ENCODE measurements at regions not wholly inside any gene's neighbourhood (a gene's known extent, or its start where the extent isn't known, plus 50 kb on each side); places are given as distances from the start of the nearest gene placed in this dataset.

DNA sequence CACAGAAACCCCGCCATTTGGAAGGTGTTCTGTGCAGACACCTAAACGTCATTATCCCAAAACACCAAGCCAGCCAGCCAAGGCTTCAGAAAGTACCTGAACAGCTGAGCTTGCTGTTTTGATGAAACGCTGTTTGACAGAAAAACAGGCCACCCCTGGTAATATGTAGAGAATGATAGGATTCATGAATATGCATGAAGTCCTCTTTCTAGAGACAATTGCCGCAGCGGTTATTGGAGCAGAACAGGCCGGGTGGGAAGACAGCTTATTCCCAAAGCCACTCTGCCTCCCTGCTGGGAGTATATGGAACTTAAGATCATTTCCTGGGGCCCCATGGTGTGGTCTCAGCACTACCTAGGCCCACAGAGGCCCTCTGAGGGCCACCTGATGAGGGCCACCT lies 229.5 kb downstream of the UQCRFS1 start:
- DNase-seq (ENCODE audit: low read depth in 2 of 3, low spot score in 1 of 3), result no peak

DNA sequence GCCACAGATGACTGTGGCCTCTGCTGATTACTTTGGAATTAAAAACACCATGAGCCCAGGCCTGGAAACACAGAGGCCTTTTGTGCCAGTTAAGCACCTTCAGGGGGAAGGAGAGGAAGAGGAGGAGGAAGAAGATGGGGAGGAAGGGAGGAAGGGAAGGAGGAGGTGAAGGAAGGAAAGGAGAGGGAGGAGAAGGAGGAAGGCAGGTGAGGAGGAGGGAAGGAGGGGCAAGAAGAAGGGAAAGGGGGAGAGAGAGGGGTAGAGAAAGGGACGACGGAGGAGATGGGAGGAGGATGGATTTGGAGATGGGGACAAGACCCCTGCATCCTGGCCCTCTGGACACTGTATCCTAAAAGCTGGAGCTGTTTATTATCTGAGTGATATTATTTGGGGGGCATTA lies 231.0 kb downstream of the UQCRFS1 start:
- no peak for DNase-seq (ENCODE audit: low read depth in 2 of 3, low spot score in 1 of 3)

DNA sequence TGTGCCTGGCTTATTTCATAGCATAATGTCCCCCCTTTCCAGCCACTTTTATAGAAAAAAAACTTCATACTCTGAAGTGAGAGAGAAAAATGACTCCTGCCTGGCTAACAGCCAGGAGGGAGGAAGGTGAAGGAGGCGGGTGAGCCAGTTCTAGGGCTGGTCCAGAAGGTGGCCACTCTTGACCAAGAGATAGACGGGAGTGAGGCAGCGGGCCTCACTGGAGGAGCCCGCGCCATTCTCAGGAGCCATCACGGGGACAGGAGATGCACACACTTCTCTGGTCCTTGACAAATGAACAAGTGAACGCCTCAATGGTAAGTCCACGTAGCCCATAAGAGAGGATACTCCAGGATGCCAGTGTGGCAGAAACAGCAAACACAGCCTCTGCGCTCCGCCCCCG lies 231.4 kb downstream of the UQCRFS1 start:
- DNase-seq (ENCODE audit: low read depth in 2 of 3, low spot score in 1 of 3), result no peak

DNA sequence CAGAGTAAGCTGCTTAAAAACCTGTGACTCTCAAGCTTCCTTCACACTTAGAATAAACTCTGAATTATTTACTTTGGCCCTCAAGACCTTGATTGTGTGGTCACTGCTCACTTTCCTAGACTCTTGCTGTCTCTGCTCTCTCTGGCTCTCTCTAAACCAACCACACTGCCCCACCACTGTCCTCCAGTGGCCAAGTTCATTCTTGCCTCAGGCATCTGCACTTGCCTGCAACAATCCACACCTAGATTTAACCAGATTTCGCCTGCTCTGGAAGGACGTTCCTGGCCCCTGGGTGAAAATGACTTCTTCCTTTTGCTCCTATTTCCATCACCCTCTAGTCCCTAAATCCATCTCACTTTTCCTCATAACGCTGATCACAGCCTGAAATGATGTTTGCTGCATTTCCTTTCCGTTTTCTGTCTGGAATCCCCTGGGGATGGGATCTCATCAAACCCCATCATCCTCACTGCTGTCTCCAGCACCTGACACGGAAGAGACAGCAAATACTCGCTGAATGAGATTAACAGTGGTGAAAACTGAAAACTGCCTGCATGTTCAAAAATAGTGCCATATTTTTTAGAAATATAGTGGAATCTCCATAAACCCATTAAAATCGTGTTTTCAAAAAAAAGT lies 232.6 kb downstream of the UQCRFS1 start:
- no peak for DNase-seq (ENCODE audit: low read depth in 2 of 3, low spot score in 1 of 3)

DNA sequence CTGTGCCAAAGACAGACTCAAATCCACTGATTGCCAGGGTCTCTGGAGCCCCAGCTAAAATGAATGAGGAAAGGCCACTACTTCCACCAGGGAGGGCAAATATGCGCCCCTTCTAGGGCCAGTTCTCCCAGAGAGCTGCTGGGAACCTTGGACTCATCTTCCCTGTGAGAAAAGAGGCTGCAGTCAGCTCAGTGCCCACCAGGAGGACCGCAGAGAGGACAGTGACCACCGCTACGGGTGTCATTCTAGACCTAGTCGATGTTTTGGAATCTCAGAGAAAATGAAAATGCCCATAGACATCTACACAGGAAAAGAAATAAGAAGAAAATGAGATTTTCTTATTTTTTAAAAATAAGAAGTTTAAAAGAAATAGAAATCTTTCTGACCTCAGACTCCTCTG lies 235.1 kb downstream of the UQCRFS1 start:
- DNase-seq (ENCODE audit: low read depth in 2 of 3, low spot score in 1 of 3), result no peak

DNA sequence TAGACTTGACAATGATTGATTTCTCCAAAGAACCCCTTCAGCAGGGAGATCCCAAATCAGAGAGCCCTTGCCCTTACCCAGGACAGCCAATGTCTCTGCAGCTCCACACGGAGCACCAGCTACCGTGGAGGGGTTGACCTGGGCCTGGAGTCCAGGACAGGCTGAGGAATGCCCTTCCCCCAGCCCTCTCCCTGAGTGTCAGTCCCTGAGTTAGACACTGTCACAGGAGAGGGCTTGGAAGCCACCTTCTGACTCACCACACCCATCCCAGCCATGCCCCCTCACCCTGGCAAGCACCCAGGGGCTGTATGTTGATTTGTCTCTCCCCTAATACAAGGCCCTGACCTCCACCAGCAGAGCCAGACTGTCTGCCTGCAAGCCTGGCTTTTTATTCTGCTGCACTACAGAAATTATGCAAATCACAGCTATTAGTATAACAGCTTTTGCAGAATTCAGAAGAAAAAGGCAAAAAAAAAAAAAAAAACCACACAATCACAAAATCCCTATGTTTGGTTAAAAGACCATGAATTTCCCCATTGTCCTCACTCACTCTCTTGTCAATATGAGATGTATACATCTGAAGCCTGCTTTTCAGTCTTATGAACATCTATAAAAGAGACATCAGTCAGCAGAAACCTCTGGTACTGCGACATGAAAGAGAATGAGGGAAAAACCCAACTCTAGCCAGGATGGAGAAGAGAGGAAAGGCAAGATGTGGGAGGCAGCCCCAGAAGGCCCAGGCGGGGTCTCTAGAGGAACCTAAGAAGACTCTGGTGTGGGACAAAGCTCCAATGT lies 240.7 kb downstream of the UQCRFS1 start:
- DNase-seq (ENCODE audit: low read depth in 2 of 3, low spot score in 1 of 3), result no peak

DNA sequence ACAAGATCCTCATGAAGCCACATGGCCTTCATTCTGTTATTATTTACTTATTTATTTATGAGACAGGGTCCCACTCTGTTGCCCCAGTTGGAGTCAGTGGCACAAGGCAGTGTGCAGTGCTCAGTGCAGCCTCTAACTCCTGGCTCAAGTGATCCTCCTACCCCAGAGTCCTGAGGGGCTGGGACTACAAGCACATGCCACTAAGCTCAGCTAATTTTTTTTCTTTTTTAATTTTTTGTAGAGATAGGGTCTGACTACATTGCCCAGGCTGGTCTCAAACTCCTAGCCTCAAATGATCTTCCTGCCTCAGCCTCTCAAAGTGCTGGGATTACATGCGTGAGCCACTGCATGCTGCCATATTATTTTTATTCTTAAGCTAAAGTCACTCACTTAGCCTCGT lies 241.4 kb downstream of the UQCRFS1 start:
- DNase-seq (ENCODE audit: low read depth in 2 of 3, low spot score in 1 of 3), result no peak

DNA sequence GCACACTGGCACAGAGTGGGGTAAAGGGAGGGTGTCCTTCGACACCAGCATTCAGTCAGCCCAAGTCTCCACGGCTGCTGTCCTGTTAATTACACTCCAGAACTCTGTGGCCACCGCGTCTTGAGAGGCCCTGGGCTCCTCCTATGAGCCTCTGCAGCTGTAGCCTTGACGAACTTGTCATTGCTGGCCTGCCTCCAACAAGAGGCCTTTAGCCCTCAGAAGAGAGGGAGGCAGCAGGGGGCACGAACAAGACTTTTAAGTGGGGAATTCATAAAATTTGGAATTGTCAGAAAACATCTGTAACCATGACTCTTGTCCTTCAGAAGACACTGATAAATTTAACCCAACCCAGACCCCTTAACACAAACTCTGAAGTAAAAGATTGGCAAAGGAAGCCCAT lies 241.9 kb downstream of the UQCRFS1 start:
- no peak for DNase-seq (ENCODE audit: low read depth in 2 of 3, low spot score in 1 of 3)

DNA sequence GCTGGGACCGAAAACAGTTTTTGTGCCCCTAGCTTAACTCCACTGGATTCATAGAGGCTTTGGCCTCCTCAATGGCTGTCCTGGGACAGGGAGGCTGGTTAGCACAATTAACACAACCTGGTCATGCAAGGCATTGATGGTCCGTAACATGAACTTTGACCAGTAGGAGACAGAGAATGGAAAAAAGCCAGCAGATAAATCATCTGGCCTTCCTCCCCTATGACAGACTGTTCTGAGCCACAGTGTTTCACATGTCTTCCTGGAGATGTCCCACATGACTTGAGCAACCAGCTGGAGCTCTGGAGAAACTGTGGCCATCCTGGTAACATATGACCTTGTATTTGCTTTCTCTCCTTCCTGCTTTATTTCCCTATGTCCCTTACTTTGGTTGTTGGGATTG lies 244.2 kb downstream of the UQCRFS1 start:
- no peak for DNase-seq (ENCODE audit: low read depth in 2 of 3, low spot score in 1 of 3)

DNA sequence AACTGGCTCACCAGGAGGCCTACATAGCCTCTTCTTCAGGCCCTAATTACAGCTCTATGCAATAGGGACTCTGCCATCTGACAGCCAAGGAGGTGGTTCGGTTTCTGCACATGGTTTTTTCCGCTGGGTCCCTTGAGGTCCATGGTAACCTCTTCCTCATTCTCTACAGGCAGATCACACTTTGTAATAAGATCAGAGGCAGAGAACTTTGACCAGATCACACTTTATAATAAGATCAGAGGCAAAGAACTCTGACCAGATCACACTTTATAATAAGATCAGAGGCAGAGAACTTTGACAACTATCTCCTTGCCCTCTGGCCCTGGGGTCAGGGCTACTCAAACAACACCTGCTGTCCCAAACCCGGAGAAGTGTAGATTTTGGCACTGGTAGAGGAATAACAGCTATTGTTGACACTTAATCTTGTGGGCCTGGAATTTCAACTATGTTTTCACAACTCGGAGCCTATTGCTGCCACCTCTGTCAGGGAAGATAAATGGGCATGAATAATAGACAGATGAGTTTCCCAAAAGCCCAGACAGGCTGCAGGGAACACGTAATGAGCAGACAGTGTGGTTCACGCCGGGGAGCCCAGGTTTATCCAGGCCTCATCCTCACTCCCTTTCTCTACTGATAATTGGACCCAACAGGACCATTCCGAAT lies 246.1 kb downstream of the UQCRFS1 start:
- no peak for DNase-seq (ENCODE audit: low read depth in 2 of 3, low spot score in 1 of 3)

DNA sequence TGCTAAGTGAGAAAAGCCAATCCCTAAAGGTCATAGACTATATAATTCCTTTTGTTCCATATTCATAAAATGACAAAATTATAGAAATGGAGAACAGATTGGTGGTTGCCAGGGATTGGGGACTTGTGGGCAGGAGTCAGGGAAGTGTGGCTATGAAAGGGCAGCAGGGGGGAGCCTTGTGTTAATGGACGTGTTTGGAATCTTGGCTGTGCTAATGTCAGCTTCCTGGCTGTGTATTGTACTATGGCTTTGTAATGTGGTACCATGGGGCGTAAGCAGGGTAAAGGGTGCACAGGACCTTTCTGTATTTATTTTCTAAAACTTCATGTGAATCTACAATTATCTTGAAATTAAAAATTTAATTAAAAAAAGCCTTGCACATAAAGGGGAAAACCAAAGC lies 248.5 kb downstream of the UQCRFS1 start:
- DNase-seq (ENCODE audit: low read depth in 2 of 3, low spot score in 1 of 3), result no peak

DNA sequence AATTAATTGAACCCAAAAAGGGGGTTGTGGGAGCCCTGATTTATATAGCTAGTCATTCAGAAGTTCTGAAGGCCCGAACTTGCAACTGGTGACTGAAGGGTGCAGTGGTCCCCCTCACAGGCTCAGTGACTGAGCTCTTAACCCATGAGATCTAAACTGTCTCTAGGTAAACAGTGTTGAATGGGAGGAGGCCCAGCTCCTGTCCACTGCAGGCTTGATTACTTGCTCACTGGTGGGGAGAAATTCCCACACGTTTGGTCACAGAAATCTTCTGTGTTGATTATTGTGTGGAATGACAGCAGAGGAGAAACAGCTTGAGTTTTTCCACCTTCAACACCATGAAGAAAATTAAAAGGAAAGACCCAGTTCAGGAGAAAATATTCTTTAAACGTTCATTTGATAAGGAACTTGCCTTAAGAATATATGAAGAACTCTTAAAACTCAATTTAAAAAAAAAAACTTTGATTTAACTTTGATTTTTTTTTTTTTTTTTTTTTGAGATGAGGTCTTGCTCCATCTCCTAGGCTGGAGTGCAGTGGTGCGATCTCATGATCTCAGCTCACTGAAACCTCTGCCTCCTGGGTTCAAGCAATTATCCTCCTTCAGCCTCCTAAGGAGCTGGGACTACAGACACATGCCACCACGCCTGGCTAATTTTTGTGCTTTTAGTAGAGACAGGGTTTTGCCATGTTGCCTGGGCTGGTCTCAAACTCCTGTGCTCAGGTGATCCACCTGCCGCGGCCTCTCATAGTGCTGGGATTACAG lies 249.3 kb downstream of the UQCRFS1 start:
- no peak for DNase-seq (ENCODE audit: low read depth in 2 of 3, low spot score in 1 of 3)

DNA sequence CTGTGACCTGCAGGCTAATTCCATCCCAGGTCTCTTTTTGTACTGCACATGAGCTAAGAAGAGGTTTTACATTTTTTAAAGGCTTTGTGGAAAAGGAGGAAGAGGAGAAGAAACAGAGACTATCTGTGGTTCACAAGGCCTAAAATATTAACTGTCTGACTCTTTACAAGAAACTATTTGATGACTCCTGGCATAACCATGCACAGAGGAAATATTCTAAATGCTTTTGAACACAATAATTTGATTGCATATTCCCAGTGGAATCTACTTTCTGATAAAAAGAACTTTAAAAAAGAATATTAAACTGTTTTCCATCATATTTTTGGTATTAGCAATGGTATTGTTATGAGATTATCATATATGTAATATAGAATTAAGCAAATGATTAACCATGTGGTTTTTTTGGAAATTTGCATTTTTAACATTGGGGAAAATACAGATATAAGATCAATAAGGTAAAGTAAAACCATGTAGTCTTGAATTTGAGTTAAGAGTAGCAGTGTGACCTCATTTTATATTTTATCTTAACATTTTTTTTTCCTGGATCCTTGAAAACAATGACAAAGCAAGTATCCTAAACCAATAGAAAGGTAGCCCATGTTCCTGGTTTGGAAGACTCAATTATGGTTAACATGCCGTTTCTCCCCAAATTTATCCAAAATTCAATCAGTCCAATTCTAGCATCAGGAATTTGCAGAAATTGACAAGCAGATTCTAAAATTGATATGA lies 251.0 kb downstream of the UQCRFS1 start:
- DNase-seq (ENCODE audit: low read depth in 2 of 3, low spot score in 1 of 3), result no peak

DNA sequence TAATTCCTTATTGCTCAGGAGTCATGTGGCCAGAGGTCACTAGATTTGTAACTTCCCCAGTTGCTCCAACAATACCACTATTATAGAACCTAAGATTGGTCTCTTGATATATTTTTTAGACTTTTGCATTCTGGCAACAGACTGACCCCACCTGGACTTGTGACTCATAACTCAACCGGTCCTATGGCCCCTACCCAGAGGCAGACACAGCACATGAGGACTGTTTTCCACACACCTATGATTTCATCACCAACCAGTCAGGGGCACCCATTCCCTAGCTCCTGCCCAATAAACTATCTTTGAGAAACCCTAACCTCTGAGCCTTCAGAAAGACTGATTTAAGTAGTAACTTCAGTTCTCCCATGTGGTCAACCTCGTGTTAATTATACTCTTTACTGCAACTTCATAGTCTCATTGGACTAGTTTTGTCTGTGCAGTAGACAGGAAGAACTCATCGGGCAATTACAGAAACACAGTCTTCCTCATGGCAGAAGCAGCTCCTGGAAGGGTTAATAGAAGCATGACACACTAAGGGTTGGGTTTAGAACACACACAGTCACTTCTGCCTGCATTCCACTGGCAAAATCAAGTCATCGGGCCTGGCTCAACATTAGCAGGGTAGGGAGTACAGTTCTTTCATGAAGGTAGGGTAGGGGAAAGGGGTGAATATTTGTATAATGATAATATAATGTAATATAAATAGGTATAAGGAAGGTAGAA lies 251.8 kb downstream of the UQCRFS1 start:
- DNase-seq (ENCODE audit: low read depth in 2 of 3, low spot score in 1 of 3), result no peak

DNA sequence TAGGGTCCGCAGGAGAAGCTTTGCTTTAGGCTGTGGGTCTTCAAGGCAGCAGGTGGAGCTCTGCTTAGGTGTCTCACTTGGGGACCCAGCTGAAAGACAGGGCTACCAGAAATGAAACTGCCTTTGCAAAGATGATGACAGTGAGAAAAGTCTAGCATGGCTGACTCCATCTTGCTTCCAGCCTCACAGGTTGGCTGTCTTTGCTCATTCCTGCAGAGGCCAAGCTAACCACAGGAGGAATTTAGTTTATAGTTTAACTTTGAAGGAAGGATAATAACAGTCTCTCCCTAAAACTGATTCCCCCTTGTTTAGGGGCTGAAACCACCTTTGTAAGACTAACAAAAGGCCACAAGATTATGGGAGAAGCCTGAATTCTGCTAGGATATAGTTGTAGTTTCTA lies 252.4 kb downstream of the UQCRFS1 start:
- DNase-seq (ENCODE audit: low read depth in 2 of 3, low spot score in 1 of 3), result no peak

DNA sequence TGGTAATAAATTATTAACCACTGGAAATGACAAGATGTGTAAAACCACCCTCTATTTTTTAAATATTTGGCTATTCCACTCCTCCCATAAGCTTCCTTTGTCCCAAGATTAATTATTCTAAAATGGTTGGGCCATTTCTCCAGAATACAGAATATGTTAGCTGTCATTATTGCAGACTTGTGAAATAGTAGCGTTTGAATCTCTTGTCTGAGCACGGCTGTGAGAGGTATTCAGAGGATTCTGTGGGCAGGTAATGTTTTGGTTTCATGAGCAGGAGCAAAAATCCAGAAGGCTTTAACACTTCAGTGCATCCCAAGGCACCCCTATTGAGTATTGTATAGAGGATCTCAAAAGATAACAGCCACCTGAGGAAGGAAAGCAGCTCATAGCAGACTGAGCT lies 256.0 kb downstream of the UQCRFS1 start:
- no peak for DNase-seq (ENCODE audit: low read depth in 2 of 3, low spot score in 1 of 3)

DNA sequence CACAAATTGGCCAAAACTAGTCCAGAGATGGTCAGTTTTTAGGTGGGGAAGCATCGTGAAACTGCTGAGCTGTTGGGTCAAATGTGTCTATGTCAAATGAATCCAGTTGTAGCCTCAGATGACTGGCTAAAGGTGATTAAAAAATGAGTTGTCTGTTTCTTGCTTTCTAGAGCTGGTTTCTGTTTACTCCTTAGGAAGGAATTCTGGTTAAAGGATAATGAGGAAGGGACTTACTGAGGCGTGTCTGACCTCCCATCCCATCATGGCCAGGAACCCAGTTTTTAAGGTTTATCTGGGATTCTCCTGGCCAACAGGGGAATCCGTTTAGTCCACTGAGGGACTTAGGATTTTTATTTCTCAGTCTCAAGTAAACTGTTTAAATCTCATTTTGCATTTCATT lies 256.5 kb downstream of the UQCRFS1 start:
- no peak for DNase-seq (ENCODE audit: low read depth in 2 of 3, low spot score in 1 of 3)

DNA sequence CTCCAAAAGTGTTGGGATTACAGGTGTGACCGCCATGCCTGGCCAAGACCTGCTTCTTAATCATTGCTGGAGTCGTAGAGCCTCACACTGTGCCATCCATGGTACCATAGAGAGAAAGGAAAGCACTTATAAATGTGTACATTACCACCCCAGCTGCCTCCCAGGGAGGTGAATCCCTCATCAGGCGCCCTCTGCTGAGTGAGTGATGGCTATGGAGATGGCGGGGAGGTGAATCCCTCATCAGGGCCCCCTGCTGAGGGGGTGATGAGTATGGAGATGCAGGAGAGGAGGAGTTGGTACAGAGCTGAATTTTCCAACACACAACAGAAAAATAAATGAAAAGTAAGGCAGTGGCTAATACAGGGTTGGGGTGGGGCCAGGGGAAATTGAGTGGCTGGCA lies 263.4 kb downstream of the UQCRFS1 start:
- no peak for DNase-seq (ENCODE audit: low read depth in 2 of 3, low spot score in 1 of 3)

DNA sequence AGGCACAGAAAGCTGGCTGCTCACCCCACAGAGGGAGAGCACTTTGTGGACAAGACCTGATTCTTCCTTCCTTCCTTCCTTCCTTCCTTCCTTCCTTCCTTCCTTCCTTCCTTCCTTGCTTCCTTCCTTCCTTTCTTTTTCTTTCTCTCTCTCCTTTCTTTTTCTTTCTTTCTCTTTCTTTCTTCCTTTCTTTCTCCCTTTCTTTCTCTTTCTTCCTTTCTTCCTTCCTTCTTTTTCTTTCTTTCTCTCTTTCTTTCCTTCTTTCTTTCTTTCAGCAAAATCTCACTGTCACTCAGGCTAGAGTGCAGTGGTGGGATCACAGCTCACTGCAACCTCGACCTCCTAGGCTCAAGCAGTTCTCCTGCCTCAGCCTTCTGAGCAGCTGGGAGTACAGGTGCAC lies 263.9 kb downstream of the UQCRFS1 start:
- DNase-seq (ENCODE audit: low read depth in 2 of 3, low spot score in 1 of 3), result no peak

DNA sequence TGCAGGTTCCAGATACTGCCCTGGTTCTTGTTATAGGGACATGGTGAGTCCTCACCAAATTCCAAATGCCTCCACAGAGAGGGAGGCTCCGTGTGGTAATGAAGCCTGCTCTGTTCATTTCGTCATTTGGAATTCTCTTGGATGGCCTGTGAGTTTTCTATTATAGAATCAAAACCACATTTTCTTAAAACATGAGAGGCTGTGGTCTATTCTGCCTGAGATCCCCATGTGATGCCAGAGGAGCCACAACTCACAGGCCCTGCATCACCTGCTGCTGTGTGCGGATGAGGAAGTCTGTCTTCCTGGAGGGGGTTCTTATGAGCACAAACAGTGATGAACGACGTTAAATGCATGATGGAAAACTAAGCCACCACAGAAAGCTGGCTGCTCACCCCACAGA lies 264.4 kb downstream of the UQCRFS1 start:
- no peak for DNase-seq (ENCODE audit: low read depth in 2 of 3, low spot score in 1 of 3)

All from stimulated activated CD4-positive, alpha-beta T cell treated with anti-CD3 and anti-CD28 coated beads, Interleukin-12 subunit alpha, Interleukin-12 subunit beta, amount 100 ng/mL, for 48 hours (primary cell).